Calu3 (cell line): ENCODE measurements at regions not wholly inside any gene's neighbourhood (a gene's known extent, or its start where the extent isn't known, plus 50 kb on each side); places are given as distances from the start of the nearest gene placed in this dataset.

ENCODE experiments used
- BruUV-seq: library from RNA; stranded (reverse); fragments of 400-500 nt; replicated peaks from 2 replicates; lab custom pipeline; 2021; lab: Mats Ljungman, UMichigan
- CTCF ChIA-PET: fragments of 300-600 bp; sonication (Branson Sonifier 250); formaldehyde crosslinking; loops from one replicate; lab custom pipeline; 2022; ENCODE audit warnings: antibody characterized with exemption; lab: Charles Lee
- DNase-seq: peaks from one replicate; pipeline ENCODE4 v3.0.0; 2022
- H3K27ac Mint-ChIP-seq: one replicate; pipeline ENCODE4 v1.8.0; 2022; ENCODE audit warnings: mixed read lengths; ENCODE audit not compliant: unreplicated experiment
- H3K27me3 Mint-ChIP-seq: one replicate; pipeline ENCODE4 v1.8.0; 2022; ENCODE audit warnings: mixed read lengths; ENCODE audit not compliant: unreplicated experiment
- H3K36me3 Mint-ChIP-seq: one replicate; pipeline ENCODE4 v1.8.0; 2022; ENCODE audit warnings: mild to moderate bottlenecking, moderate library complexity, mixed read lengths; ENCODE audit not compliant: insufficient read depth, unreplicated experiment
- H3K4me1 Mint-ChIP-seq: one replicate; pipeline ENCODE4 v1.8.0; 2022; ENCODE audit warnings: mild to moderate bottlenecking, low read depth, mixed read lengths; ENCODE audit not compliant: unreplicated experiment
- H3K4me3 Mint-ChIP-seq: one replicate; pipeline ENCODE4 v1.8.0; 2022; ENCODE audit warnings: mild to moderate bottlenecking, low read depth, moderate library complexity, mixed read lengths; ENCODE audit not compliant: unreplicated experiment
- H3K9me3 Mint-ChIP-seq: one replicate; pipeline ENCODE4 v1.8.0; 2022; ENCODE audit warnings: low read depth, mixed read lengths; ENCODE audit not compliant: unreplicated experiment
- intact Hi-C: fragments of 100-400 bp; cut with micrococcal nuclease; formaldehyde crosslinking; loops from one replicate; pipeline ENCODE4 v1.10.0; 2022; ENCODE audit not compliant: unreplicated experiment
- TF ChIP-seq, protein P1 (sequence below): fragments of 200-600 bp; IDR thresholded peaks from one replicate; pipeline ENCODE4 v1.8.0; 2022; ENCODE audit warnings: antibody characterized with exemption; ENCODE audit not compliant: unreplicated experiment

DNA sequence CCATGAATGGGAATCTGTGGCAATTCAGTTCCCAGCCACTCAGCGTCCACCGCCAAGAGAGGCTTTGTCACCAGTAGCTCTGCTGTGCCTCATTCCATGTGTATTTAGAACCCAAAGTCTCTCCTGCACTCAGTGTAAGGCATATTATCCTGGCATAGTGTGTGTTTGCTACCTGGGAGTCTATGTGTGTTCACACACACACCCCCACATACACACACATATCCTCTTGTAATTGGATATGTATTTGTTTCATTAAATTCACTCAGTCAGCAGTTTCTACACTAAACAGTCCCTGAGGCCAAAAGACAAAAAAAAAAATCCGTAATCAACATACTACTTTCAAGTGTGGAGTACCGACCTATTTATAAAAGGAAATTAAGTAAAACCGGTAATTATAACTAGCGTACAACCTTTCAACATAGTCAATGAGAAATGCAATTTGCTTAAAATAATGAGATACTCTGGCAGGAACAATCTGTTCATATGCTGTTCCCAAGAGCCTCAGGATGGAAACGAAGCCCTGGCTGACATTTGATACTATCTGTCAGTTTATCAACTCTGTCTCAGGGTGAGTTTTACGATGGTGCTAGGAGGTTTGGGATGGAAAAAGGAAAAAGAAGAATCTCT, 425.8 kb upstream of the CELF2 start:
- intact Hi-C loops = no loop called here
- no peaks in the 10 kb centered on the region for H3K36me3 Mint-ChIP-seq

DNA sequence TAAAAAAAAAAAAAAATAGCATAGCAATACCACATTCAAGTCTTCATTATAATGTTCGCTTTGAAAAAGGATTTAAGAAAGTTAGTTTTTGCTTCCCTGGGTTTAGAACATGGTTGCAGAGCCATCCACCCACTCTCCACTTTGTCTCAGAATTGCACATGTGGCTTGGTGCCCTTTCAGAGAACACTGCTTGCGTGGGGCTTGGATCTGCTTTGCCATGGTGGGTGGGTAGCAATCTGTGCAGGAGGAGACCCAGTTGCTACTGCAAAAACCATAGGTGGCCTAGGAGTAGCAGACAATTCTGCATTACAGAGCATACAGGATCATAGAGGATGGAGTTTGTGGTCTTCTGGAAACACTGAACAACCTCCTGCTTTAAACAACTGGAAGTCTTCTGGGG, 421.4 kb upstream of the CELF2 start:
- TF ChIP-seq, protein P1, sequence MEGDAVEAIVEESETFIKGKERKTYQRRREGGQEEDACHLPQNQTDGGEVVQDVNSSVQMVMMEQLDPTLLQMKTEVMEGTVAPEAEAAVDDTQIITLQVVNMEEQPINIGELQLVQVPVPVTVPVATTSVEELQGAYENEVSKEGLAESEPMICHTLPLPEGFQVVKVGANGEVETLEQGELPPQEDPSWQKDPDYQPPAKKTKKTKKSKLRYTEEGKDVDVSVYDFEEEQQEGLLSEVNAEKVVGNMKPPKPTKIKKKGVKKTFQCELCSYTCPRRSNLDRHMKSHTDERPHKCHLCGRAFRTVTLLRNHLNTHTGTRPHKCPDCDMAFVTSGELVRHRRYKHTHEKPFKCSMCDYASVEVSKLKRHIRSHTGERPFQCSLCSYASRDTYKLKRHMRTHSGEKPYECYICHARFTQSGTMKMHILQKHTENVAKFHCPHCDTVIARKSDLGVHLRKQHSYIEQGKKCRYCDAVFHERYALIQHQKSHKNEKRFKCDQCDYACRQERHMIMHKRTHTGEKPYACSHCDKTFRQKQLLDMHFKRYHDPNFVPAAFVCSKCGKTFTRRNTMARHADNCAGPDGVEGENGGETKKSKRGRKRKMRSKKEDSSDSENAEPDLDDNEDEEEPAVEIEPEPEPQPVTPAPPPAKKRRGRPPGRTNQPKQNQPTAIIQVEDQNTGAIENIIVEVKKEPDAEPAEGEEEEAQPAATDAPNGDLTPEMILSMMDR = no peak
- H3K27ac Mint-ChIP-seq = no peak overlapping the region
- BruUV-seq = no TSS peak
- H3K4me3 Mint-ChIP-seq = no peak overlapping the region
- intact Hi-C loops = no loop called here
- peaks cover 13% of the 10 kb centered on the region for H3K9me3 Mint-ChIP-seq
- CTCF ChIA-PET = interaction anchor here (0.7 kb wide), 1 partner anchor 1266 kb away, joined by 3 read pairs; no protein-coding TSS in a partner anchor
- H3K27me3 Mint-ChIP-seq = no peaks in the 10 kb centered on the region
- DNase-seq = no peak
- no peaks in the 10 kb centered on the region for H3K36me3 Mint-ChIP-seq
- H3K4me1 Mint-ChIP-seq = no peaks in the 10 kb centered on the region

More for the DNA sequence above, 425.8 kb upstream of the CELF2 start:
- Mint-ChIP-seq H3K9me3 (peaks cover 11% of the 10 kb centered on the region), H3K27ac (no peak overlapping the region), H3K4me1 (no peaks in the 10 kb centered on the region), H3K27me3 (no peaks in the 10 kb centered on the region), H3K4me3 (no peak overlapping the region)
- DNase-seq = no peak
- no TSS peak for BruUV-seq
- CTCF ChIA-PET = no interaction called here
- TF ChIP-seq, protein P1 = no peak

DNA sequence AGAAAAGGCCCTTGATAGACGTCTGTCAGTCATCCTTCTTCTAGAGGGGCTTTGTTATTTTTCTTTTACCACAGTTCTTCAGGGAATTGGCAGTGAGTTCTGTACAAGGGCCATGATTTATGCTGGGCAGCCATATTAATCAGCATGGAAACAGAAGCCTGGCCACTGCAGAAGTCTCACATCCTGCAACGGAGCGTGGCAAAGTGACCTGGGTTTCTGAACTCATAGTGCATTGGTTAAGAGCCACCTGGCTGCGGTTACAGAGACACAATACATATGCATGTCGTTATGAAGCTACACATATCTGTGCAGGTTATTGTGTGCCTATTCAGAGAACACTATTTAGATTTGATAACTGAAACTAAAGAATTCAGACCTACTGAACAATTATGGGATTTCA, 419.4 kb upstream of the CELF2 start:
- intact Hi-C loops = no loop called here

DNA sequence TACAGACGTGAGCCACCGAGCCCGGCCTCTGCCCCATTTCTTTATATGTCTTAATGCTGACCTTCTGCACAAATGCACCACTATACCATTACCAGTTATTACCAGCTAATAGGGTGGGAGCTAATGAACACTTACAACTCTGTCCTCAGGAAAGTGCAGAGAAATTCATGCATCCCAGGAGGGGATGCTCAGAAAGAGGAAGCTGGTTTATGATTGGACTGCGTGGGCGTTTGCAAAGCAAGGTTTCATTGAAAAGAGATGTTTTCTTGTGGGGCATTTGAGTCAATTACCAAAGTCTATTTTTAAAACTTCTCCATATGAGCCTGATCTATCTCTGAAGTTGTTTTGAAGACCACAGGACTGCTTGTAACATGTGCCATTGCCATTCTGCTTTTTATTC, 417.7 kb upstream of the CELF2 start:
- intact Hi-C loops = no loop called here
- Mint-ChIP-seq H3K27me3 (no peaks in the 10 kb centered on the region), H3K36me3 (no peaks in the 10 kb centered on the region), H3K4me3 (no peak overlapping the region), H3K9me3 (peaks cover 2% of the 10 kb centered on the region), H3K4me1 (no peaks in the 10 kb centered on the region), H3K27ac (no peak overlapping the region)
- BruUV-seq = no TSS peak
- CTCF ChIA-PET = no interaction called here
- TF ChIP-seq, protein P1 = no peak
- no peak for DNase-seq

More for the DNA sequence above, 419.4 kb upstream of the CELF2 start:
- no peak overlapping the region for H3K4me3 Mint-ChIP-seq
- peaks cover 9% of the 10 kb centered on the region for H3K9me3 Mint-ChIP-seq
- CTCF ChIA-PET = no interaction called here
- no peaks in the 10 kb centered on the region for H3K4me1 Mint-ChIP-seq
- no peaks in the 10 kb centered on the region for H3K36me3 Mint-ChIP-seq
- no TSS peak for BruUV-seq
- H3K27me3 Mint-ChIP-seq = no peaks in the 10 kb centered on the region
- DNase-seq = no peak
- TF ChIP-seq, protein P1 = no peak
- H3K27ac Mint-ChIP-seq = no peak overlapping the region
